Cardiac muscle cell (in vitro differentiated cells and primary cell): ENCODE measurements at regions not wholly inside any gene's neighbourhood (a gene's known extent, or its start where the extent isn't known, plus 50 kb on each side); places are given as distances from the start of the nearest gene placed in this dataset.

Experiments used
- DNase-seq, 2 donors: peaks; one replicate each; pipeline versions ENCODE4 v3.0.0 to v3.0.0-alpha.2; 2010 to 2017; ENCODE audit warnings: low read depth in 1 of 2, low spot score in 1 of 2
- H3K27ac ChIP-seq: fragments of 200-600 bp; sonication (generic); 2 replicates; pipeline ENCODE4 v1.5.1; 2016
- H3K27me3 ChIP-seq: fragments of 200-600 bp; sonication (generic); 2 replicates; pipeline ENCODE4 v1.6.0; 2016; ENCODE audit warnings: control low read depth
- H3K36me3 ChIP-seq: fragments of 200-600 bp; sonication (generic); 2 replicates; pipeline ENCODE4 v1.5.1; 2016; ENCODE audit warnings: control low read depth
- H3K4me1 ChIP-seq: fragments of 200-600 bp; sonication (generic); 2 replicates; pipeline ENCODE4 v1.8.1; 2017; ENCODE audit warnings: low read depth, mild to moderate bottlenecking, mixed run types
- H3K4me3 ChIP-seq: fragments of 200-600 bp; sonication (generic); 2 replicates; pipeline ENCODE4 v1.5.1; 2016; ENCODE audit warnings: mild to moderate bottlenecking
- H3K9me3 ChIP-seq: fragments of 200-600 bp; sonication (generic); 2 replicates; pipeline ENCODE4 v1.5.1; 2017; ENCODE audit warnings: low read depth, mild to moderate bottlenecking, control low read depth
- TF ChIP-seq, protein P1 (sequence below): IDR thresholded peaks from 2 replicates; pipeline ENCODE4 v1.5.1; 2012; ENCODE audit warnings: low read depth, mild to moderate bottlenecking, low read length

- Histone ChIP-seq H3K4me3 (no peak overlapping the region), H3K27ac (no peak overlapping the region), H3K27me3 (no peaks in the 10 kb centered on the region), H3K4me1 (no peaks in the 10 kb centered on the region), H3K36me3 (no peaks in the 10 kb centered on the region), H3K9me3 (no peaks in the 10 kb centered on the region)
- TF ChIP-seq, protein P1, sequence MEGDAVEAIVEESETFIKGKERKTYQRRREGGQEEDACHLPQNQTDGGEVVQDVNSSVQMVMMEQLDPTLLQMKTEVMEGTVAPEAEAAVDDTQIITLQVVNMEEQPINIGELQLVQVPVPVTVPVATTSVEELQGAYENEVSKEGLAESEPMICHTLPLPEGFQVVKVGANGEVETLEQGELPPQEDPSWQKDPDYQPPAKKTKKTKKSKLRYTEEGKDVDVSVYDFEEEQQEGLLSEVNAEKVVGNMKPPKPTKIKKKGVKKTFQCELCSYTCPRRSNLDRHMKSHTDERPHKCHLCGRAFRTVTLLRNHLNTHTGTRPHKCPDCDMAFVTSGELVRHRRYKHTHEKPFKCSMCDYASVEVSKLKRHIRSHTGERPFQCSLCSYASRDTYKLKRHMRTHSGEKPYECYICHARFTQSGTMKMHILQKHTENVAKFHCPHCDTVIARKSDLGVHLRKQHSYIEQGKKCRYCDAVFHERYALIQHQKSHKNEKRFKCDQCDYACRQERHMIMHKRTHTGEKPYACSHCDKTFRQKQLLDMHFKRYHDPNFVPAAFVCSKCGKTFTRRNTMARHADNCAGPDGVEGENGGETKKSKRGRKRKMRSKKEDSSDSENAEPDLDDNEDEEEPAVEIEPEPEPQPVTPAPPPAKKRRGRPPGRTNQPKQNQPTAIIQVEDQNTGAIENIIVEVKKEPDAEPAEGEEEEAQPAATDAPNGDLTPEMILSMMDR: no peak
- no peak for DNase-seq
Observed at GRCh38 chr3:83769791-83770663, 1188.8 kb upstream of the CADM2 start.

DNA sequence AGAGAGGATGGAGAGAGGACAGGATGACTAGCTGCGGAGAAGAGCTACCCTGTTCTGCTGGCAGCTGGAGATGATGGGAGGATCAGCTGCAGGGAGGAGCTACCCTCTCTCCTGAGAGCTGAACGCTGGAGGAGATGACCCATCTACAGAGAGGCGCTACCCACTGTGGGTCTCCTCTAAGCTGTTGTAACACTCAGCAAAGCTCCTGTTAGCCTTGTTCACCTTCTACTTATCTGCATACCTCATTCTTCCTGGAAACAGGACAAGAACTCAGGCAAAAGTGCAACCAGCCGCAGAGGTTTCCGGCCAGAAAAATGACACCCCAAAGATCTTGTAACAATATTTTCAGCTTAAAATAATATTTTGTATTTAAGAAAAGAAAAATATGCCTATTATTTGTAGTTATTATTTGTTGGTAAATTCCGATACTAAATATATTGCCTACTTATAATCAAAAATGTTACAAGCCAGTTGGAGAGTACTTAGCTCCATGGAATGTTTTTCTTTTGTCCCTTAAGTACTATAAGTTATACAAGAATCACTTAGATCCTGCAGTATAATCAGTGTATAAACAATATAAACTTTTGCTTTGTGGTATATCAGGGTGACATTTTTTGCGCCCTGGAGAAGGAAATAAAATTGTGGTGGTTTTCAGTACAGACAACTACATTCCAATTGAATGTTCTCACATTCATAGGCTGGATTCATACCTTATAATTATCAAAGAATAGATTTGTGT lies 1188.0 kb upstream of the CADM2 start:
- no peaks in the 10 kb centered on the region for H3K9me3 ChIP-seq
- no peaks in the 10 kb centered on the region for H3K36me3 ChIP-seq
- no peak for DNase-seq
- TF ChIP-seq, protein P1: no peak
- H3K27me3 ChIP-seq: no peaks in the 10 kb centered on the region
- no peaks in the 10 kb centered on the region for H3K4me1 ChIP-seq
- no peak overlapping the region for H3K4me3 ChIP-seq
- H3K27ac ChIP-seq: no peak overlapping the region

- H3K36me3 ChIP-seq: no peaks in the 10 kb centered on the region
- H3K4me3 ChIP-seq: no peak overlapping the region
- no peaks in the 10 kb centered on the region for H3K4me1 ChIP-seq
- H3K9me3 ChIP-seq: no peaks in the 10 kb centered on the region
- no peaks in the 10 kb centered on the region for H3K27me3 ChIP-seq
- no peak overlapping the region for H3K27ac ChIP-seq
- TF ChIP-seq, protein P1: no peak
- no peak for DNase-seq
Observed at GRCh38 chr3:83802801-83803200, 1156.0 kb upstream of the CADM2 start.

DNA sequence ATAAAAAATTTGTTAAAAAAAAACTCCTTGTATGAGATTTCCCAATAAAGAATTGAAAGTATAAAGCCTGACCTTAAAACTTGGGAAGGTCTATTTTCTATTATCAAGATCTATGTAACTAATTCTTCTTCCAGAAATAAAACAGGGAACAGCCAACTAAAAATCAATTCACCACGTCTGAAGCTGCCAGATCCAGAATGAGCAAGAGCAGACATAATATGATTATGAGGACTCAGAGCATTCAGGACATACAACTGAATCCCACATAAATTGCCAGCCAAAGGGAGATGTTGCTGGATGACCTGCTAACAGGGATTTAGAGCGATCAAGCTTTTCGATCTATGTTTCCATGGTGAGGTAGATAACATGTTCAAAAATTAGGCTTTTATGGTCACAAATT lies 1151.3 kb upstream of the CADM2 start:
- TF ChIP-seq, protein P1: no peak
- H3K36me3 ChIP-seq: no peaks in the 10 kb centered on the region
- H3K9me3 ChIP-seq: no peaks in the 10 kb centered on the region
- H3K4me3 ChIP-seq: no peak overlapping the region
- no peaks in the 10 kb centered on the region for H3K4me1 ChIP-seq
- H3K27me3 ChIP-seq: no peaks in the 10 kb centered on the region
- H3K27ac ChIP-seq: no peak overlapping the region
- DNase-seq: no peak

- H3K4me1 ChIP-seq: no peaks in the 10 kb centered on the region
- H3K9me3 ChIP-seq: no peaks in the 10 kb centered on the region
- no peak overlapping the region for H3K27ac ChIP-seq
- TF ChIP-seq, protein P1: no peak
- no peaks in the 10 kb centered on the region for H3K27me3 ChIP-seq
- H3K4me3 ChIP-seq: no peak overlapping the region
- H3K36me3 ChIP-seq: no peaks in the 10 kb centered on the region
- DNase-seq: no peak
Observed at GRCh38 chr3:83813176-83813575, 1145.6 kb upstream of the CADM2 start.
